Prostate gland (tissue), 2 donors: ENCODE measurements at regions not wholly inside any gene's neighbourhood (a gene's known extent, or its start where the extent isn't known, plus 50 kb on each side); places are given as distances from the start of the nearest gene placed in this dataset.

ENCODE experiments used
- POLR2A ChIP-seq: fragments of 450-650 bp; IDR thresholded peaks from one replicate; pipeline ENCODE4 v1.6.1; 2016; ENCODE audit warnings: antibody characterized with exemption, mild to moderate bottlenecking
- POLR2AphosphoS5 ChIP-seq: sonication (generic); formaldehyde crosslinking; IDR thresholded peaks from one replicate; pipeline ENCODE4 v1.6.1; 2017; ENCODE audit warnings: antibody characterized with exemption
- TF ChIP-seq, protein P1 (sequence below), 4 experiments: fragments of 200-600 bp in 2 of 4; fragments of 450-650 bp in 2 of 4; sonication (generic) in 2 of 4; IDR thresholded peaks; 1 replicate in 3 of 4; 2 replicates in 1 of 4; pipeline ENCODE4 v1.5.1; 2016 to 2019; ENCODE audit warnings: antibody characterized with exemption in 4 of 4, mild to moderate bottlenecking in 2 of 4, moderate library complexity in 2 of 4

GRCh38 chr20:60570481-60571277, 612.5 kb downstream of the CDH26 start:
- TF ChIP-seq, protein P1, sequence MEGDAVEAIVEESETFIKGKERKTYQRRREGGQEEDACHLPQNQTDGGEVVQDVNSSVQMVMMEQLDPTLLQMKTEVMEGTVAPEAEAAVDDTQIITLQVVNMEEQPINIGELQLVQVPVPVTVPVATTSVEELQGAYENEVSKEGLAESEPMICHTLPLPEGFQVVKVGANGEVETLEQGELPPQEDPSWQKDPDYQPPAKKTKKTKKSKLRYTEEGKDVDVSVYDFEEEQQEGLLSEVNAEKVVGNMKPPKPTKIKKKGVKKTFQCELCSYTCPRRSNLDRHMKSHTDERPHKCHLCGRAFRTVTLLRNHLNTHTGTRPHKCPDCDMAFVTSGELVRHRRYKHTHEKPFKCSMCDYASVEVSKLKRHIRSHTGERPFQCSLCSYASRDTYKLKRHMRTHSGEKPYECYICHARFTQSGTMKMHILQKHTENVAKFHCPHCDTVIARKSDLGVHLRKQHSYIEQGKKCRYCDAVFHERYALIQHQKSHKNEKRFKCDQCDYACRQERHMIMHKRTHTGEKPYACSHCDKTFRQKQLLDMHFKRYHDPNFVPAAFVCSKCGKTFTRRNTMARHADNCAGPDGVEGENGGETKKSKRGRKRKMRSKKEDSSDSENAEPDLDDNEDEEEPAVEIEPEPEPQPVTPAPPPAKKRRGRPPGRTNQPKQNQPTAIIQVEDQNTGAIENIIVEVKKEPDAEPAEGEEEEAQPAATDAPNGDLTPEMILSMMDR (IDR thresholded peaks at IDR 0.05) = no peak
- TF ChIP-seq POLR2A (no peak), POLR2AphosphoS5 (no peak)
